Central memory CD8-positive, alpha-beta T cell (primary cell): ENCODE measurements at regions not wholly inside any gene's neighbourhood (a gene's known extent, or its start where the extent isn't known, plus 50 kb on each side); places are given as distances from the start of the nearest gene placed in this dataset.

Source experiments
- ATAC-seq: fragments of 150-1000 bp; cut with Tn5 transposase; replicated peaks from 2 replicates; pipeline ENCODE4 v1.10.0; 2022; ENCODE audit warnings: mild to moderate bottlenecking, moderate FRiP score, moderate number of reproducible peaks; ENCODE audit not compliant: poor library complexity, severe bottlenecking; ENCODE audit errors: extremely low read depth
- DNase-seq, 2 donors: peaks; one replicate each; pipeline ENCODE4 v3.0.0; 2021; ENCODE audit warnings: low spot score in 2 of 2
- H3K27ac Mint-ChIP-seq: one replicate; pipeline ENCODE4 v1.8.0; 2022; ENCODE audit warnings: low read depth, mild to moderate bottlenecking, moderate library complexity, mixed read lengths
- H3K27me3 Mint-ChIP-seq: one replicate; pipeline ENCODE4 v1.8.0; 2022; ENCODE audit warnings: mixed read lengths
- H3K36me3 Mint-ChIP-seq: one replicate; pipeline ENCODE4 v1.8.0; 2022; ENCODE audit warnings: mild to moderate bottlenecking, moderate library complexity, mixed read lengths; ENCODE audit not compliant: insufficient read depth
- H3K4me1 Mint-ChIP-seq: one replicate; pipeline ENCODE4 v1.8.0; 2022; ENCODE audit warnings: mixed read lengths
- H3K4me3 Mint-ChIP-seq: one replicate; pipeline ENCODE4 v1.8.0; 2022; ENCODE audit warnings: mild to moderate bottlenecking, moderate library complexity, mixed read lengths
- H3K9me3 Mint-ChIP-seq: one replicate; pipeline ENCODE4 v1.8.0; 2022; ENCODE audit warnings: mixed read lengths

DNA sequence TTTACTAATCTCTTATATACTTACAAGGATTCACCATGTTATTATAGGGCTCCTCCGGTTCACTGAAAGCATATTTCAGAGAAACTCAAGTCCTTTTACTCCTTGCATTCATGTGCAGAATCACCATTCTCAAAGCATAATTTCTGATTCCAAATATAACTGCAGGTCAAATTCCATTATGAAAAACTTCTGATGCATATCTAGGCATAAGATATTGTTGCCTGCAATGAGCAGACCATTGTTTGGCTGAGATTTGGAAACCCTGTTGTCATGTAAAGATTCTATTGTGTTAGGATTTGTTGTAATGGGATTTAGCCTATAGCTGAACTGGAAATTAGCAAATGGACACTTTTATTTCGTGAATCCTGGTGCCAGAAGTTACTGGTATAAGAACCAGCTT lies 69.5 kb upstream of the PRICKLE2 start:
- H3K9me3 Mint-ChIP-seq, result peaks cover 26% of the 10 kb centered on the region
- H3K27ac Mint-ChIP-seq, result no peak overlapping the region
- DNase-seq, result no peak
- no peaks in the 10 kb centered on the region for H3K27me3 Mint-ChIP-seq
- peaks cover 2% of the 10 kb centered on the region for H3K36me3 Mint-ChIP-seq
- ATAC-seq, result no peak
- H3K4me1 Mint-ChIP-seq, result no peaks in the 10 kb centered on the region
- no peak overlapping the region for H3K4me3 Mint-ChIP-seq

DNA sequence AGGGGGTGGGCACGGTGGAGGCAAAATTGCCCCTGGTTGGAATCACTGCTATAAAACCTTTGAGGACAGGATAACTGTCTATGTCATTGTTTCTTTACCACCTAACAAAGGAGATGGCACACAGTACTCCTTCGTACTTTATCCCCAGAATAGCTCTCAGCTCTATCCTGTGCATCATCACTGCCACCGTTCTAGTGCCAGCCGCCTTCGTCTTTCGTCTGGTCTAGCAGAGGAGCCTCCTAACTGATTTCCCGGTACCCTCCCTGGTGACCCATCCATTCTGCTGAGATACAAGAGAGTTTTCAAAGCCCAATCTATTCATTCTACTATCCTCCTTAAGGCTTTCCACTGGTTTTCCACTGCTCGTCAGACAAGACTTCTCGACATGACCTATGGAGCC lies 67.9 kb upstream of the PRICKLE2 start:
- H3K4me1 Mint-ChIP-seq, result no peaks in the 10 kb centered on the region
- no peaks in the 10 kb centered on the region for H3K36me3 Mint-ChIP-seq
- DNase-seq (no peak), ATAC-seq (no peak)
- no peaks in the 10 kb centered on the region for H3K27me3 Mint-ChIP-seq
- no peak overlapping the region for H3K4me3 Mint-ChIP-seq
- H3K27ac Mint-ChIP-seq, result no peak overlapping the region
- H3K9me3 Mint-ChIP-seq, result peaks cover 19% of the 10 kb centered on the region

DNA sequence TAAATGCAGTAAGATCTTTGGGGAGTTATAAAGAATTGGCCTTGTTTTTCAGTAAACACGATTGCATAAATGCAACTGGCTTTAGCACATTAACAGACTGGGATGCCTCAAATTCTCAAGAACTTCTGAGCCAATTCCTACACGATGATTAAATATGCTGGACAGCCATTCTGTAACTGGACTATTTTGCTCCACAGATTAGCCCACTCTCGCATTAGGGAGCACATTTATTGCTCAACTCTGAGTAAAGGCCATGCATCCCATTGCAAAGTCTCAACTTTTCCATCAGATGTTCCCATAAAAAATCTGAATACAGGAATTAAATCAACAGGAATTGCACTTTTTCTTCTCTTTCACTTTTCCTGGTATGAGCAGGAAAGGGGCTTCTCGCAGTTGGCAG lies 66.7 kb upstream of the PRICKLE2 start:
- Mint-ChIP-seq H3K4me1 (no peaks in the 10 kb centered on the region), H3K36me3 (no peaks in the 10 kb centered on the region), H3K9me3 (peaks cover 13% of the 10 kb centered on the region), H3K27me3 (no peaks in the 10 kb centered on the region), H3K27ac (no peak overlapping the region), H3K4me3 (no peak overlapping the region)
- ATAC-seq (no peak), DNase-seq (no peak)

DNA sequence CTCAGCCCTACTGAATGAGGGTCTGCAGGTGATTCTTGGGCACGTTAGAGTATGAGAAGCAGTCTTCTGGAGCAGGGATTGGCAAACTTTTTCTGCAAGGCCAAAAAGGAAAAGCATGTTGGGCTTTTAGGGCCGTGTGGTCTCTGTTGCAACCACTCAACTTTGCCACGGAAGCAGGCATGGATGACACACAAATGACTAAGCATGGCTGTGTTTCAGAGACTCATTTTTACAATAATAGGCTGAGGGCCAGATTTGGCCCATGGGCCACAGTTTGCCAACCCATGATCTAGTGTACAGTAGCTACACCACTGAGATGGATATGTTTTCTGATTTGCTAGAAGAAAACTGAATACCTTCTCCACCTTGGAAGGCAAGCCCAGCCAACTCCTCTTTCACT lies 66.1 kb upstream of the PRICKLE2 start:
- Mint-ChIP-seq H3K9me3 (peaks cover 13% of the 10 kb centered on the region), H3K4me1 (no peaks in the 10 kb centered on the region), H3K4me3 (no peak overlapping the region), H3K36me3 (no peaks in the 10 kb centered on the region), H3K27ac (no peak overlapping the region), H3K27me3 (no peaks in the 10 kb centered on the region)
- ATAC-seq (no peak), DNase-seq (no peak)

DNA sequence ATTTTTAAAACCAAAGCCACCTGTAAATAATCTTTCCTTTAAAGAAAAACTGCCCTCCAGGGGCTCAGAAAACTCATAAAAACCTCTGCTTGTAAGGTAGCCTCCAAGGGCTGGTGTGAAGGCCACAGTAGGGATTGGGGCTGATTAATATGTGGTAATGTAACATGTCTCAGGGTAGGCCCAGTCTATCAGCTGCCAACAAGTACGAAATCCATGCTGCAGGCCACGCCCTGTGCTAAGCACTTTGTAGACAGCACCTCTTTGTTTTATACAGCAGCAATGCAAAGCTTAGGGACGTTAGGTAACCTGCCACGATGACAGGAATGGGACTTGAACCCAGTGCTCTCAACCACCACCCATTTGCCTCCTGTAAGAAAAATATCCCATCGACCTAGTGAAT lies 65.6 kb upstream of the PRICKLE2 start:
- H3K36me3 Mint-ChIP-seq, result no peaks in the 10 kb centered on the region
- ATAC-seq (no peak), DNase-seq (no peak)
- H3K27ac Mint-ChIP-seq, result no peak overlapping the region
- H3K27me3 Mint-ChIP-seq, result no peaks in the 10 kb centered on the region
- no peaks in the 10 kb centered on the region for H3K4me1 Mint-ChIP-seq
- H3K9me3 Mint-ChIP-seq, result peaks cover 13% of the 10 kb centered on the region
- no peak overlapping the region for H3K4me3 Mint-ChIP-seq

DNA sequence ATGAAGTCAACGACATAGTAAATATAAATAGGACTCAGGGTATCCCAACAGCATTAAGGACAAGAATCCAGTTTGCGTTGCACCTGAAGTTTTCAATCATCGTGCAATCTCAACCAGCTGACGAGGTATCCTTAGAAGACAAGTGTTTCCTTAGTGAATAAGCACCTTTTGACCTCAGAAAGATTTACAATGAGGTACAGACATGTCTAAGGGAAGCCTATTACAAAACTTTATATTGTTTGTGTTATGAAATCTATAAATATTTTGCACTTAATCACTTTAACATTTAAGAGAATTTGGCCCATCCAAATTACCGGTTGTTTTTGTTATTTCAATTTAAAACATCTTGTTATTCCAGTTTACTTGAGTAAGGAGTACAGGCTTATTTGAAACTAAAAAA lies 64.9 kb upstream of the PRICKLE2 start:
- Mint-ChIP-seq H3K36me3 (no peaks in the 10 kb centered on the region), H3K4me3 (no peak overlapping the region), H3K4me1 (no peaks in the 10 kb centered on the region), H3K27me3 (no peaks in the 10 kb centered on the region), H3K9me3 (peaks cover 13% of the 10 kb centered on the region), H3K27ac (no peak overlapping the region)
- DNase-seq (no peak), ATAC-seq (no peak)

DNA sequence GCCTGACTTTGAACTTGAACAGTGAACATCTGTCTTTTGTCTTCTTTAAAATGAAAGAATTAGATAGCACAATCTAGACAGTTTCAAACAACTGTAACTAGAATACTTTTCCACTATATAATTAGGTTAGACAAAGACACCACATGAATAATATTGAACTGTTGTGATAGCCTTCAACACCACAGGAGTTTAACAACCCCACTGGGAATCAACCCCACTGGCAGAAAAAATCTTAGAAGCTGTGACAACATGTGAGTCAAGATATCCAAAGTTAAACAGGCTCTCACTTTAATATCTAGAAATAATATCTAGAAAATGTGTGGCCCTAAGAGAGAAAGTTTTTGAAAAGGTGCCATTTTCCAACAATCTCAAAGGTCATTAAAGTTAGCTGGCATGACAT lies 64.4 kb upstream of the PRICKLE2 start:
- no peak for DNase-seq
- Mint-ChIP-seq H3K9me3 (peaks cover 13% of the 10 kb centered on the region), H3K27me3 (no peaks in the 10 kb centered on the region), H3K4me1 (no peaks in the 10 kb centered on the region), H3K27ac (no peak overlapping the region), H3K4me3 (no peak overlapping the region), H3K36me3 (no peaks in the 10 kb centered on the region)
- no peak for ATAC-seq

DNA sequence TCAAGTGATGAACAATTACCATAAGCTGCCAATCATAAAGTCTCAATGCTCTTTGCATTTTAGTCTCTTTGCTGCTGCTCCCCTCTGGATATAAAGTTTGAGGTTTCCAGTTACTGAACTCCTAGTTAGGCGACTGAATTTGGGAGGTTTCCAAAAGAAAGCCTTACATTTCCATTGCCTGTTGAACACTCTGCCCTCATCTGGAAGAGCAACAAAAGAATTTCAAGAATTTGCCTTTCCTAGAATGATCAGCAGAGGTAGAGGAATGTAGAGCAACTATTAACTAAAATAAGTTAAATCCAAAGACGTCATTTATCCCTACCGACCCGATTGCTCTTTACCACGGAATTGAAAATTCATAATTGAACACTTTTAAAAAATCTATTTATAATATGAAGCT lies 53.4 kb upstream of the PRICKLE2 start:
- no peak overlapping the region for H3K4me3 Mint-ChIP-seq
- no peaks in the 10 kb centered on the region for H3K27me3 Mint-ChIP-seq
- H3K4me1 Mint-ChIP-seq, result no peaks in the 10 kb centered on the region
- ATAC-seq (no peak), DNase-seq (no peak)
- no peak overlapping the region for H3K27ac Mint-ChIP-seq
- no peaks in the 10 kb centered on the region for H3K36me3 Mint-ChIP-seq
- no peaks in the 10 kb centered on the region for H3K9me3 Mint-ChIP-seq

DNA sequence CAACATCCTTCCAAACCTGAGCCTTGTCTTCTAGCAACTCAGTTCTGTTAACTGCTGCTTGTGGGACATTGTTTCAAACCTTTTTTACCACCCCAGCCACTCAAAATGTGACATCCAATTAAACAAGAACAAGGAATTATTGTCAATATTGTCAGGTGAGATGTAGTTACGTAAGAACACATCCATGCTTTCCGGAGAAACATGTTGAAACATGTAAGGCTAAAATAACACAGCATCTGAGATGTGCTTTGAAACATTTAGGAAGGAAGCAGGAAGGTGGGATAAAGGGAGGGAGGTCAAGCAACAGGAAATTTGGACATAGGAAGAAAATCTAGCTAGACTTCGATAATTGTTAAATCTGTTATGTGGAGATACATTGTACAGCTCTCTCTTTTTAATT lies 50.9 kb upstream of the PRICKLE2 start:
- no peak overlapping the region for H3K27ac Mint-ChIP-seq
- ATAC-seq, result no peak
- no peaks in the 10 kb centered on the region for H3K36me3 Mint-ChIP-seq
- H3K4me1 Mint-ChIP-seq, result no peaks in the 10 kb centered on the region
- H3K9me3 Mint-ChIP-seq, result no peaks in the 10 kb centered on the region
- no peaks in the 10 kb centered on the region for H3K27me3 Mint-ChIP-seq
- no peak for DNase-seq
- no peak overlapping the region for H3K4me3 Mint-ChIP-seq
